ENCODE measurements at regions not wholly inside any gene's neighbourhood (a gene's known extent, or its start where the extent isn't known, plus 50 kb on each side); places are given as distances from the start of the nearest gene placed in this dataset.
"Not testable (repeated sequence)": the region's sequence is repeated elsewhere in the genome, so short reads cannot be mapped to it uniquely, and the experiment has no call there.

DNA sequence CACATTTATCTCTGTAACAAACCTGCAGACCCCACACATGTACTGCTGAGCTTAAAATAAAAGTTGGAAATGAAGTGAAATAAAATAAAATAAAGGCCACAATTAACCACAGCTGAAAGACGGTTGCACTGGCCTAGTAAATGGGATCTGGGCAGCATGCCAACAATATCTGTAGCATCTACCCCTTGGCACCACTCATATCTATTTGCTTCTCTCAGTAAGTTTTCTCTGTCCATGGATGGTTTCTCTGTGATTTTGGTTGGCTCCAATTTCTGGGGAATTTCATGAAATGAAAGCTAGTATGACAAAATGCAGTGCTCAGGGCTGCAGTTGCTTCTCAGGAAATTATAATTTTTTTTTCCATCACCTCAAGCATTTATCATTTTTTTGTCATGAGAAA lies 172.0 kb upstream of the IL15 start:
- no peak for DNase-seq

DNA sequence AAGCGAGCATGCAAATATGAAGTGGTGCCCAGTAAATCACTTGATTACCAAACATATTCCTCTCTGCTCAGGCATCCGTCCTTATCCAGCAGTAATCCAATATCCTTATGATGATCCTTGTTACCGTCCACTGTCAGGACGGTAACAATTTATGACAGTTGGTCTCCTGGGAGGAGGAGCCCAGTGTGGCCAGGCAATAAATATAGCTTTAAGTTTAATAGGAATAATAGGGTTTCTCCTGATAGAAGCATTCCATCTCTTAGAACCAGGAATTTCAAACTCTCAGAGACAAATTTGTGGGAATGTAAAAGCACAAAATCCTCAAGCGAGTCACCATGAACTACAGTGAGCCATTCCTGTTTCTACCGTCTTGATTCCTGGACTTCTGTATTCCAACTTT lies 171.2 kb upstream of the IL15 start:
- DNase-seq: no peak

DNA sequence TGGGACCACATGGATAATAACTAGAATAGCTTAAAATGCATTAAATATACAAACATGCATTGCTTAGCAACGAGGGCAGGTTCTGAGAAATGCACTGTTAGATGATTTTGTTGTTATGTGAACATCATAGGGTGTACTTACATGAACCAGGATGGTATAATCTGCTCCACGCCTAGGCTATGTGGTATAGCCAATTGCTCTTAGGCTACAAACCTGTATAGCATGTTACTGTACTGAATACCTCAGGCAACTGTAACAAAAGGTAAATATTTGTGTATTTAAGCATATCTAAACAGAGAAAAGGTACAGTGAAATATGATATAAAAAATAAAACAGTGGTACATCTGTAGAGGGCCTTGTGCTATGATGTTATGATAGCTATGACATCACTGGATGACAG lies 169.2 kb upstream of the IL15 start:
- DNase-seq: no peak

DNA sequence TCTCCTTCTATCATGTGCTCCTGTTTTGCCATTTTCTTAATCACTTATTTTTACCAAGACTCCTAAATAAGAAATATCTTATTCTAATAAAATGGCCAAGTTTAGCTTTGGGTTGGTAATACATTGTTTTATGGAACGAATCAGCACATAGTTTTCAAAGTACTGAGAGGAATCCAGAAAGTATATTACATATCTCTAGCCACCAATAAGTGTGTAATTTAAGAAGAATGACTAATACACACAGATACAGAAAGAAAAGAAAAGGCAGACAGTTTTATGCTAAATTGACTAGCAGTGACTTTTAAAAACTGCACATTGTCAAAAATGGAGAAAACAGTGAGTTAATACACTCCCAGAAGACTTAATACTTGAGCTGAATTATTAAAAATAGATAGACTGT lies 167.0 kb upstream of the IL15 start:
- DNase-seq: no peak

DNA sequence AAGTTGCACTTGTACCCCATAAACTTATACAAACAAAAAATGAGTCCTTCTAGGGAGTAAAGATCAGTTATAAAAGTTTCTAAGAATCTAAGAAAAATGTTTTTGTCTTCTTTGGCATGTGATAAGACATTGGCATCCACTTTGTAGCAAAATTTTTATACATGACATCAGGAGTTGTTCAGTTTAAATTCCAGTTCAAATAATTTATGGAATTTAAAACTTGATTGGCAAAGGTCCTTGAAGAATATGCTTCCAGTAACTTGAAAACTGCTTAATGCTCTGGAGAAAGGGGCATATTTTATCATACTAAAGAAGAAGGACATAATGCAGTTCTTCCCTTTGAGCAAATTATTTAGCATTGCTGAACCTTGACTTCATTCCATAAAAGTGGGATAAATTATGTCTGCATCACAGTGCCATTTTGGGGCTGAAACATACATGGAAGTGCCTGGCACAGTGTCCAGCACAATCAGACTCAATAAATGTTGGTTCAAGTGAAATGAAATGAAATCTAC lies 163.3 kb upstream of the IL15 start:
- no peak for DNase-seq

DNA sequence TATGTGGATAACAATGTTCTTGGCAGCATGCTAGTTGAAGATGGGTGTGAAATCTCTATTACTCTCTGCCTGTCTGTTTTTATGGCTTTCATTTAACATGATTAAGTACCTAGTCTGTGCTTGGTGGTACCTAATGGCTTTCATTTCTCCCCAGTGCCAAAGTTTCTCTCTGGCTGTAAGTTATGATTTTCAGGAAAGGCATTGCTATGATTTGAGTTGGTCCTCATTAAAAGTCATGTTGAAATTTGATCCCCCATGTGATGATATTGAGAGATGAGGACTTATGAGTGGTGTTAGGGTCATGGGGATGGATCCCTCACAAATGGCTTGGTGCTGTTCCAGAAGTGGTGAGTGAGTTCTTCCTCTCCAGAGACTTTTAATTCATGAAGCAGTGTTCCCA lies 162.4 kb upstream of the IL15 start:
- no peak for DNase-seq

DNA sequence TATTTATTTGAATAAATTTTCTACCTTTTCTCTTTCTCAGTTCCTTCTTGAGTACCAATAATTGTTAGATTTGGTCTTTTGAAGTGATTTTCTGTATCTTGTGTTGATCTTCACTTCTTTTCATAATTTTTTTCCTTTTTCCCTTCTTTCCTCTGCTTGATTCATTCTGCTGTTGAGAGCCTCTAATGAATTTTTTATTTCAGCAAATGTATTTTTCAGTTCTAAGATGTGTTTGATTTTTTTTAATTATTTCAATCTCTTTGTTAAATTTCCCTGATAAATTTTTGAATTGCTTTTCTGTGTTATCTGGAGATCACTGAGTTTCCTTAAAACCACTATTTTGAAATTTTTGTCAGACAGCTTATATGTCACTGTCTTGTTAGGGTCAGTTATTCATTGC lies 155.4 kb upstream of the IL15 start:
- no peak for DNase-seq

DNA sequence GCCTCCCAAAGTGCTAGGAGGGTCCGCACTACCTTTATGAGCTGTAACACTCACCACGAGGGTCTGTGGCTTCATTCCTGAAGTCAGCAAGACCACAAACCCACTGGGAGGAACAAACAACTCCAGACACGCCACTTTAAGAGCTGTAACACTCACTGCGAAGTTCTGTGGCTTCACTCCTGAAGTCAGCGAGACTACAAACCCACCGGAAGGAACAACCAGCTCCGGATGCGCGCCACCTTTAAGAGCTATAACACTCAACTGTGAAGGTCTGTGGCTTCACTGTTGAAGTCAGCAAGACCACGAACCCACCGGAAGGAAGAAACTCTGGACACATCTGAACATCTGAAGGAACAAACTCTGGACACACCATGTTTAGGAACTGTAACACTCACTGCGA lies 152.1 kb upstream of the IL15 start:
- DNase-seq: not testable (repeated sequence)

DNA sequence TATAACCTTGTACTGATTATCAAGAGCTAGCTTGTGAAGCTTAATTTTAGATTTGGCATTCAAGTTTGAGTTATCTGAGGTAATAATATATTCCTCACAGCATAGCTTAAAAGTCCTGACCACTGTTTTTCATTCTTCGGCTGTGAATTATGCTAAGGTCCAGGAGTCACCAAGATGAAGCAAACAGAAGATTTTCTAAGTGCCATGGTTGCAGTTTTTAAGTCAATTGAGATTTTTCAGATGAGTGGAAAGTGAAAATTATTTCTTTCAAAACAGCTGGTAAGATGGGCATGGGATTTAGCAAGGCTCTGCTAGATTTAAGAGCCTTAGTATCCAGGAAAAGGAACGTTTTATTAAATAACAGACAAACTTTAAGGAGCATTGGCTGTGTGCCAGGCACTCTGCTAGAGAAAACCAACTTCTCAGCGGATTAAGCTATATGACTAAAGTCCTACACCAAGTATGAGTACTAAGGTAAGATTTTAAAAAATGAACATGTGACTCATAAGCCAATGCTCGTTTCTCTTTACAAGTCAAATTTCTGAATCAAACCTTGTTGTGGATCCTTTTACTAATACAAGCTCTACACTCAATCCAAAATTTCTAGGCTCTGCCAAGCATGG lies 149.9 kb upstream of the IL15 start:
- no peak for DNase-seq

DNA sequence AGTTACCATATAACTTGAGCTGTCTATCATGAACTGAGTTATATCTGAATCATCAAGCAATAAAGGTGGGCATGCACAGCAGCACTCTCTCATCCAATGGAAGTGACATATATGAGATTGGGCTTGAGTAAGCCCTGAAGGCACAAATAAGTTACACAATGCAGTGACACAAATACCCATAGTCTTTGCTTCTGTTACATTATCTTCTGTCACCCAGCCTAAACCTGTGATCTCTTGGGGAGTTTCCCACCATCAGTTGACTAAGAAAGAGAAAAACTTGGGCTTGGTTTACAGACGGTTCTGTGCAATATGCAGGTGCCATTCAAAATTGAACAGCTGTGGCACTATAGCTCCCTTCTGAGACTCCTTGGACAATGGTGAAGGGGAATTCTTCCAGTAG lies 138.8 kb upstream of the IL15 start:
- no peak for DNase-seq

DNA sequence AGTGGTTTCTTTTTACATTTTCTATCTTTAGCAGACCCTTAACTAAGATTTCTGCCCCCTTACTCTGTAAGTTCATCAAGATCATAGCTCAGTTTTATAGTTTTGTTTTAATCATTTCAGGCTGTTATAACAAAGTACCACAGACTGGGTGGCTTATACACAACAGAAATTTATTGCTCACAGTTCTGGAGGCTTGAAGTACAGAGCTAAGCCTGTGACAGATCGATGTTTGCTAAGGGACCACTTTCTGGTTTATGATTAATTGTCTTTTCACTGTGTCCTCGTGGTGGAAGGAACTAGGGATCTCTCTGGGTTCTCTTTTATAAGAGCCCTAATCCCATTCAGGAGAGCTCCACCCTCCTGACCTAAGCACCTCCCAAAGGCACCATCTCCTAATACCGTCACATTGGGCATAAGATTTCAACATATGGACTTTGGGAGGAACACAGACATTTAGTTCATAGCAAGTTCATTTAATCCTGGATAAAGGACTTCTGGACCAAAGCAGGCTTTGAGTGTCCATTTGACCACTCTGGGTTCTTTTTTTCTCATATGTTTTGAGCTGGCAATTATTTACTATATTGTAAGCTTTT lies 137.0 kb upstream of the IL15 start:
- DNase-seq: no peak

DNA sequence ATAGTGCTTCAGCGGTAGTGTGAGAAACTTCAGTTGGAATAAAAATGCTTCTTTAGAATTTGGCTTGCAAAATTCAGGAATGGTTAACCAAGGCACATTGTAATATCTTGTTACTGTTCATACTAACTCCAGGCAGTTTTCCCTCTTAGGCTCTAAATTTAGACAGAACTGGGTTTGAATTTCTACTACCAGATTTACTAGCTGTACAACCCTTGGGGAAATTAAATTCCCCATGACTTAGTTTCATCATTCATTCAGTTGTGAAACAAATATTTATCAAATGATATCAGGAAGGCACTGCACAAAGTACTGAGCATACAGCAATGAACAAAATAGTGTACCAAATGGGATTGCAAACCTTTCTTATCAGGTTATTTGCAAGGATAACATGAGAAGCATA lies 135.0 kb upstream of the IL15 start:
- no peak for DNase-seq

DNA sequence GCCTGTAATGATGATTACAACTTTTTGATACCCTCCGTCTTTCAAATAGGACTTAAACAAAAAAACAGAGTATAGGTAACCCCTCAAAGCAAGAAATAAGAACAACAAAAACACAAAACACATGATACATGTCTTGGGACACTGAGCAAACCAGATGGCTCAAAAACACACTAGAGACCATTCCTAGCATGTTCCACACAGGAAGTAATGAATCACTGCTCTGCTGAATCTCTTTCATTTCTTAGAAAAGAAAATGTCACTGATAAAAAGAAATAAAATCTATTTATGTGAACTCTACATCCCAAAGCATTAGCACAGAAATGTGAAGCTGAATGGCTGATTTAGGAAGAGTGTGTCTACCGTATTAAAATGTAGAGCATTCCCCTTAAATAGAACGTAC lies 134.5 kb upstream of the IL15 start:
- no peak for DNase-seq

DNA sequence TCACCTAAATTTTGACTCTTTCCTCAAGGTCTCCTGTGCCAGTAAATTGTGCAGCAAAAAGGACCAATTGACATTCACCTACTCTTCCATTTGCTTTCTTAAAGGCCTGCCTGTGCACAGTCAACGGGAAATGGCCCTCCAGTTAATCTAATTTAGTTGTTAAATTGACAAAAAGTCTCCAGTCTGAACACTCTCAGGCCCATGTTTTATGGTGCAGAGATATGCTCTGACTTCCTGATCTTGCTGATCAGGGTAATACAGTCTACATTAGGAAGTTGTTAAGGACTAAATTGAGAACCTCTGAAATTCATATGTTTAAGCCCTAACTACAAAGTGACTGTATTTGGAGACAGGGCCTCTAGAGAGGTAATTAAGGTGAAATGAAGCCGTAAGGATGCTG lies 133.6 kb upstream of the IL15 start:
- DNase-seq: no peak

DNA sequence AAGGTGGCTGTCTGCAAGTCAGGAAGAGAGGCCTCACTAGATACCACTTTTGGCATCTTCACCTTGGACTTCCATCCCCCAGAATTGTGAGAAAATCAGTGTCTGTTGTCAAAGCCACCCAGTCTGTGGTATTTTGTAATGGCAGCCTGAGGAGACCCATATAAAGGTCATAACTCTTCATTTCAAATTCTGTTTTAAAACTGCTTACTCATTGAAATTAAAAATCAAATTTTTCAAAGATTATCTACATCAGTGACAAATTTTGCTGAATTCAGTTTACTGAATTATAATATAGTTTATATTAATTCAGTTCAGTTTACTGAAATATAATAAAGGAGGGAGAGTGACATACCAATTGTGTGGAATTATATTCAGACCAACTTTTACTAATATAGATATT lies 133.1 kb upstream of the IL15 start:
- DNase-seq: no peak

DNA sequence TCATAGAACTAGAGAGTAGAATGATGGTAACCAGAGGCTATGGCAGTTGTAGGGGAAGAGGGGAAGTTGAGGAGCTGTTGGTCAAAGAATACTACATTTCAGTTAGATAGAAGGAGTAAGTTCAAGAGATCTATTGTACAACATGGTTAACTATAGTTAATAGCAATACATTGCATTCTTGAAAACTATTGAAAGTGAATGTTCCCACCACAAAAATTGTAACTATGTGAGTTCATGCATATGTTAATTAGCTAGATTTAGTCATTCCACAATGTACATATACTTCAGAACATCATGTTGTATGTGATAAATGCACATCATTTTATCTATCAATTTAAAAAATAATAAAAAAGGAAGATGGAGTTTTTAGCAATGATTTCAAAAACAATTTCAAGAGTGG lies 125.3 kb upstream of the IL15 start:
- no peak for DNase-seq

DNA sequence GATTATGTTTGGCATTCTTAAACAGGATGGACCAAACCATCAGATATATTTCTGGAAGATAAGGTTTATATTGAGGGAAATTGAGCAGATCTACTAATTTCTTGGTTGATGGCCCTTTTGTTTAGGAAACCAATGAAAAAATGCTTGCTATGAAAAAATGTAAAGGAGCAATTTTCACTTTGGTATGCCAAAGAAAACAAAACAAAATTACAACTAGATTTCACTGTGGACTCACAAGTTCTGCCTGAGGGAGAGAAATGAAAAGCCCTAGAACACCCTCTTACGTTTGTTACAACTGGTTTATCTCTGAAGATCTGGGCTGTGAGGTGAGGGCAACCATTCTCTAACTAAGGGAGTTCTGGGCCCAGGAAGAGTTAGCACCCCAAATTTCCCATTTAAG lies 122.5 kb upstream of the IL15 start:
- no peak for DNase-seq

DNA sequence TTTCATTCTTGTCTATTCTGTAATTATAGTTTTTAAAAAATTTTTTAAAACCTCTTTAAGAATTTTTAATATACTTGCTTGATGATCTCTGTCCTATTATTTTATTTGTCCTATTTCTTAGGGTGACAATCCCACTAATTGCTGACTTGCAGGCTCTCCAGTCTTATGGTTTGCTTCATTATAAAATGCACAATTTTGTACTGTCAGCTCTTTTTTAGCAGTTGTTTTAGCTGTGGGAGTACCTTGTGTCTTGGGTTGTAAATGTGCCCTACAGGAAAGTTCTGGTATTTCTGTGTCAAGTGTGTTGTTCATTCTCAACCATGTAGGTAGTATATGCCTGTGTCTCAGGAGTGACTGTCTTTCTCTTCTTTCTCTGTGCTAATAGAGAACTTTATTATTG lies 118.2 kb upstream of the IL15 start:
- no peak for DNase-seq

DNA sequence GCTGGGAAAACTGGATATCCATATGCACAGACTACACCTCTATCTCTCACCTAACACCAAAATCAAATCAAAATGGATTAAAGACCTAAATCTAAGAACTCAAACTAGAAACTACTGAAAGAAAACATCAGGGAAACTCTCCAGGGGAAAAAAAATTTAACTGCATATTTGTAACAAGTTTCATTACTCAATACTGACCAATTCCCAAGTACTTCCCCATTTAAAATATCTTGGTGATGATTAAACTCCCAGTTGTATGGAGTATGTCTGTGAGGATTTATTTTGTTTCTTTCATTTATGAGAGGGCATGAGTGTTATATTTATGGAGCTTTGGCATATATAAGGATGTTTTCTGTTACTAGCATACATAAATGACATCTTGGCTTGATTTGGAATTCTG lies 112.3 kb upstream of the IL15 start:
- no peak for DNase-seq

DNA sequence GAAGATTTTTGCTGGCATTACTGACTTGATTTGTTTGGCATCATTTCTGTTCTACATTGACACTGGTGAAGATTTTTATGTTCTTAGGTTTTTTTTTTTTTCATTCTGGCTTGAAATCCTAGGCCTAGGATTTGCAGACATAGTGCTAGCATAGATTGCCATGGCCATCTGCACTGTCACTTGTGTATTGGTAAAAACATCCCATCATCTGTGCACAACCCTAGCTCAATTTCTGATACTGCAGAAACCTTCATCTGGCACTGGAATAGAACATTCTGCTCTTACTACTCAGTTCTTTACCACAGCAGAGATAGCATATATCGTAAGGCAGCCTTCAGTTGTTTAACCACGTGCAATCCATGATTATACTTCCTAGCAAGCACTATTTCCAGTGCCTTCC lies 111.5 kb upstream of the IL15 start:
- DNase-seq: no peak

DNA sequence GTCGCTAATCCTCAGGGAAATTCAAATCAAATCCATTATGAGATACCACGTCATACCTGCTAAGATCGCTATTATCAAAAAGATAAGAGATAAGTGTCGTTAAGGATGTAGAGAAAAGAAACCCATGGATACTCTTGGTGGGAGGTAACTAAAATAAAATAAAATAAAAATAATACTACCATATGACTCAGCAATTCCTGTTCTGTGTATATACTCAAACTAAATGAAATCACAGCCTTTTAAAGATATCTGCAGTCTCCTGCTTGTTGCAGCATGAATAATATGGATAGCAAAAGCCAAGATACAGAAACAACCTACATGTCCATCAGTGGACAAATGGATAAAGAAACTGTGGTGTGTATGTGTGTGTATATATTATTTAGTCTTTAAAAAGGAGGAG lies 105.8 kb upstream of the IL15 start:
- DNase-seq: no peak

DNA sequence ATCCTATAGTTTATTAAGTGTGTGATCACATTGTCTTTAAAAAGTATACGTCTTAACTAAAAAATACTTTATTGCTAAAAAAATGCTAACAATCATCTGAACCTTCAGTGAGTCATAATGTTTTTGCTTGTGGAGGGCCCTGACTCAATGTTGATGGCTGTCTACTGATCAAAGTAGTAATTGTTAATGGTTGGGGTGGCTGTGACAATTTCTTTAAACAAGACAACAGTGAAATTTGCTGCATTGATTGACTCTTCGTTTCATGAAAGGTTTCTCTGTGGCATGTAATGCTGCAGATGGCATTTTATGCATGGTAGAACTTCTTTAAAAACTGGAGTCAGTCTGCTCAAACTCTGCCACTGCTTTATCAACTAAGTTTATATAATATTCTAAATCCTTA lies 101.4 kb upstream of the IL15 start:
- DNase-seq: no peak

DNA sequence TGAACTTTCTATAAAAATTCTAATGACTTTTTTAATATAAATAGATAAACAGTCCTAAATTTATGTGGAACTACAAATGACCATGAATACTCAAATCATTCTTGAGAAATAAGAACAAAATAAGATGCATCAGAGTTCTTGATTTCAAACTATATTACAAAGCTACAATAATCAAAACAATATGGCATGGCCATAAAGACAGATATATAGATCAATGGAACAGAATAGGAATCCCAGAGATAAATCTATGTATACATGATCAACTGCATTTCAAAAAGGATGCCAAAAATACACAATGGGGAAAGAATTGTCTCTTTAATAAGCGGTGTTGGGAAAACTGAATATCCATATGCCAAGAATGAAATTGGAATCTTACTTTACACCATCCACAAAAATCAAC lies 98.4 kb upstream of the IL15 start:
- no peak for DNase-seq

DNA sequence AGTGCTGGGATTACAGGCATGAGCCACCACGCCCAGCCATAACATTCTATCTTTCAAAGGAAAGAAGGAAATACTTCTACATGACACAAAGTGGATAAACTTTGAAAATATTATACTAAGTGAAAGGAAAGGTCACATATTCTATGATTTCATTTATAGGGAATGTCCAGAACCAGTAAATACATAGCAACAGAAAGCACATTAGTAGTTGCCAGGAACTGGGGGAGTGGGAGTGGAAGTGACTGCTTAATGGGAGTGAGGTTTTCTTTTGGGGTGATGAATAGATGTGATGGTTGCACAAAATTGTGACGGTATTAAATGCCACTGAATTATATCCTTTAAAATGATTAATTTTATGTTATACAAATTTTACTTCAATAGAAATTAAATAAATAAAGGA lies 95.7 kb upstream of the IL15 start:
- DNase-seq: no peak

DNA sequence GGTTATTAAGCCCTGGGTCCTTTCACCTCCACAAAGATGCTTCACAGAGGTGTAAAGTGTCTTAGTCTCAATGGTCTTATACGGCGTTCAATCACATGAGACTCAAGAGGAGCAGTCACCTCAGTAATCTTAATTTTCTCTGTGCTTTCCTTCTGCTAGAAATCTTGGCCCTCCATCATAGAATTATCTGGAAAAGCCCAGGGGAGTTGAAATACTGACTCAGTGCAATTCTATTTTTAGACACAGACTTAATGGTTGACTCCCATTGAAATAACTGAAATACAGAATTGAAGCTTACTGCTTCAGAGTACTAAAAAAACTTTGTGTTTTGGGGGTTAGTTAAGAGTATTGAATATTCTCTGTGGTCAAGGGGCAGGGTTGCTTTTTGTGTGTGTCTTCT lies 94.5 kb upstream of the IL15 start:
- DNase-seq: no peak
